SK-N-SH (cell line): ENCODE measurements at regions not wholly inside any gene's neighbourhood (a gene's known extent, or its start where the extent isn't known, plus 50 kb on each side); places are given as distances from the start of the nearest gene placed in this dataset.

ENCODE experiments used
- CTCF ChIA-PET: fragments of 300-600, 350-600 bp; formaldehyde crosslinking; extraction: SDS; loops from one replicate; lab custom pipeline; 2021; lab: Yijun Ruan, JAX
- POLR2A ChIA-PET: fragments of 350-600 bp; sonication (Branson Sonifier 250); formaldehyde crosslinking; extraction: SDS; loops from one replicate; lab custom pipeline; 2020; ENCODE audit warnings: antibody characterized with exemption, inconsistent platforms; lab: Yijun Ruan, JAX
- DNase-seq: peaks from one replicate; pipeline ENCODE4 v3.0.0; 2012
- H2AFZ ChIP-seq: fragments of 200-600 bp; sonication (generic); 2 replicates; pipeline ENCODE4 v1.8.1; 2016; ENCODE audit warnings: antibody characterized with exemption, mild to moderate bottlenecking, low read depth
- H3F3A ChIP-seq: fragments of 200-600 bp; sonication (generic); replicated peaks from 2 replicates; pipeline ENCODE3; 2016; ENCODE audit warnings: antibody characterized with exemption, mild to moderate bottlenecking; ENCODE audit not compliant: insufficient read depth
- H3K27ac ChIP-seq, 2 experiments: fragments of 200-500 bp in 1 of 2; fragments of 200-600 bp in 1 of 2; sonication (Bioruptor generic) in 1 of 2; sonication (generic), shearing (Covaris generic) in 1 of 2; 2 replicates each; pipeline versions ENCODE4 v1.5.1 to v1.6.1; 2014 to 2016; ENCODE audit warnings: low read depth in 2 of 2, inconsistent platforms in 1 of 2, low read length in 1 of 2, mild to moderate bottlenecking in 1 of 2, mixed read lengths in 1 of 2
- H3K27me3 ChIP-seq: fragments of 200-600 bp; sonication (generic), shearing (Covaris generic); 2 replicates; pipeline ENCODE4 v1.6.1; 2016; ENCODE audit warnings: mixed run types; ENCODE audit not compliant: insufficient read depth
- H3K36me3 ChIP-seq, 2 experiments: fragments of 200-500 bp in 1 of 2; fragments of 200-600 bp in 1 of 2; sonication (Bioruptor generic) in 1 of 2; sonication (generic) in 1 of 2; replicated peaks in 1 of 2; 2 replicates each; pipeline versions ENCODE3 to v1.5.1; 2014 to 2016; ENCODE audit warnings: low read length in 1 of 2, mild to moderate bottlenecking in 1 of 2; ENCODE audit not compliant: insufficient read depth in 2 of 2, control insufficient read depth in 1 of 2
- H3K4me1 ChIP-seq, 2 experiments: fragments of 200-500 bp in 1 of 2; fragments of 200-600 bp in 1 of 2; sonication (Bioruptor generic) in 1 of 2; sonication (generic), shearing (Covaris generic) in 1 of 2; 2 replicates each; pipeline versions ENCODE4 v1.5.1 to v1.6.1; 2014 to 2016; ENCODE audit warnings: low read depth in 1 of 2, low read length in 1 of 2, mixed run types in 1 of 2; ENCODE audit not compliant: insufficient read depth in 2 of 2, control insufficient read depth in 1 of 2
- H3K4me2 ChIP-seq: fragments of 200-600 bp; sonication (generic), shearing (Covaris generic); 2 replicates; pipeline ENCODE4 v1.6.1; 2017; ENCODE audit warnings: mixed run types
- H3K4me3 ChIP-seq, 2 experiments: fragments of 200-500 bp in 1 of 2; fragments of 200-600 bp in 1 of 2; sonication (Bioruptor generic) in 1 of 2; sonication (generic), shearing (Covaris generic) in 1 of 2; 2 replicates each; pipeline versions ENCODE4 v1.5.1 to v1.8.1; 2014 to 2016; ENCODE audit warnings: low read depth in 2 of 2, inconsistent platforms in 1 of 2, low read length in 1 of 2, mild to moderate bottlenecking in 1 of 2, mixed read lengths in 1 of 2, moderate library complexity in 1 of 2
- H3K79me2 ChIP-seq: fragments of 200-600 bp; sonication (generic); 2 replicates; pipeline ENCODE4 v1.8.1; 2017; ENCODE audit warnings: mild to moderate bottlenecking; ENCODE audit not compliant: insufficient read depth
- H3K9ac ChIP-seq: fragments of 200-600 bp; sonication (generic); 2 replicates; pipeline ENCODE4 v1.6.1; 2017; ENCODE audit warnings: mixed run types
- H3K9me2 ChIP-seq: fragments of 200-600 bp; sonication (generic); 2 replicates; pipeline ENCODE4 v1.6.1; 2017; ENCODE audit warnings: mixed run types
- H3K9me3 ChIP-seq: fragments of 200-600 bp; sonication (generic); 2 replicates; pipeline ENCODE4 v1.6.1; 2017; ENCODE audit warnings: mixed run types, mild to moderate bottlenecking, moderate library complexity
- H4K20me1 ChIP-seq: fragments of 200-600 bp; sonication (generic); 2 replicates; pipeline ENCODE4 v1.6.1; 2017; ENCODE audit warnings: mild to moderate bottlenecking, mixed run types; ENCODE audit not compliant: insufficient read depth
- CHD2 ChIP-seq: fragments of 150-350 bp; IDR thresholded peaks from 2 replicates; pipeline ENCODE4 v1.6.1; 2018; ENCODE audit warnings: low read length; ENCODE audit not compliant: partially characterized antibody
- EP300 ChIP-seq, 2 experiments: IDR thresholded peaks; 2 replicates each; pipeline versions ENCODE4 v1.4.0 to v1.6.1; 2012; ENCODE audit warnings: borderline replicate concordance in 1 of 2, low read depth in 1 of 2, low read length in 1 of 2
- EZH2phosphoT487 ChIP-seq: fragments of 200-600 bp; sonication (generic); IDR thresholded peaks from 2 replicates; pipeline ENCODE4 v1.6.1; 2017; ENCODE audit warnings: low read depth, mixed run types, mild to moderate bottlenecking, antibody characterized with exemption, moderate library complexity, borderline replicate concordance
- FOXM1 ChIP-seq: IDR thresholded peaks from 2 replicates; pipeline ENCODE4 v1.4.0; 2012; ENCODE audit warnings: low read depth, mild to moderate bottlenecking
- MEF2A ChIP-seq: IDR thresholded peaks from 2 replicates; pipeline ENCODE4 v1.4.0; 2012; ENCODE audit warnings: low read depth, borderline replicate concordance
- NFIC ChIP-seq: IDR thresholded peaks from 2 replicates; pipeline ENCODE4 v1.4.0; 2012; ENCODE audit warnings: borderline replicate concordance
- NRF1 ChIP-seq: IDR thresholded peaks from 2 replicates; pipeline ENCODE4 v1.6.1; 2012; ENCODE audit warnings: low read depth, mild to moderate bottlenecking, low read length
- RAD21 ChIP-seq: IDR thresholded peaks from 2 replicates; pipeline ENCODE4 v1.6.1; 2012; ENCODE audit warnings: mild to moderate bottlenecking, low read length
- RCOR1 ChIP-seq: fragments of 150-350 bp; IDR thresholded peaks from 2 replicates; pipeline ENCODE4 v1.6.1; 2017; ENCODE audit warnings: antibody characterized with exemption, low read length
- SMC3 ChIP-seq: IDR thresholded peaks from 2 replicates; pipeline ENCODE4 v1.6.1; 2012; ENCODE audit warnings: low read depth, low read length, improper control_type of control experiment
- TAF1 ChIP-seq: IDR thresholded peaks from 2 replicates; pipeline ENCODE4 v1.6.1; 2012; ENCODE audit warnings: low read depth, mild to moderate bottlenecking, low read length, moderate library complexity, borderline replicate concordance
- YY1 ChIP-seq: IDR thresholded peaks from 2 replicates; pipeline ENCODE4 v1.4.0; 2012; ENCODE audit warnings: low read depth, mild to moderate bottlenecking
- ZBTB33 ChIP-seq: IDR thresholded peaks from 2 replicates; pipeline ENCODE4 v1.4.0; 2012; ENCODE audit warnings: low read depth, borderline replicate concordance
- WGBS: methylation state at CpG from one replicate; pipeline ENCODE4 v1.1.6; 2017; ENCODE audit warnings: low lambda C conversion rate; 5-methylcytosine and 5-hydroxymethylcytosine counted together
- TF ChIP-seq, protein P1 (sequence below): IDR thresholded peaks from 2 replicates; pipeline ENCODE4 v1.6.1; 2012; ENCODE audit warnings: mild to moderate bottlenecking, low read depth, low read length, moderate library complexity

- TF ChIP-seq ZBTB33 (no peak), FOXM1 (no peak)
These were observed 416.0 kb upstream of the GALNTL6 start (continued) for GRCh38 chr4:171397175-171397574.

DNA sequence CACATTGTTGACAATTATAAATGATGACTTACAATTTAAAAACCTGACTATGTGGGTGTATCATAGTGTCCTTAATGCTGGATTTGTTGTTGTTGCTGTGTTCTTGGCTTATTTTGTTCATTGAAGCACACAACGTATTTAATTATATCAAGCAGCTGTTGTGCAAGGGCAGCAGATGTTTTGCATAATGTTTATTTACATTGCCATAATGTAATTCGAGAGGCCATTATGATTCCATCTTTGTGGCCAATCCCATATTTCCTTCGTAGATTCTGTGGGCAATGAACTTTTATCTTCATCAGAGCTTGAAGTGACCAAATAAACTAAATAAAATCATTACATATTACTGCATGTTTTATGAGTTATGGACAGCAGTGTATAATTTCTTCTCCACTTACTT lies 422.6 kb upstream of the GALNTL6 start:
- Histone ChIP-seq H3K79me2 (no peaks in the 10 kb centered on the region), H3K27me3 (no peaks in the 10 kb centered on the region), H3K9me3 (no peaks in the 10 kb centered on the region), H3K36me3 (no peaks in the 10 kb centered on the region), H3K4me3 (no peak overlapping the region), H3F3A (no peaks in the 10 kb centered on the region), H4K20me1 (no peaks in the 10 kb centered on the region), H3K9ac (no peak overlapping the region), H2AFZ (no peak overlapping the region), H3K4me1 (no peaks in the 10 kb centered on the region), H3K27ac (no peak overlapping the region), H3K4me2 (no peak overlapping the region), H3K9me2 (no peaks in the 10 kb centered on the region)
- 2% methylated on average over 3 of the region's 3 CpGs for whole genome bisulfite sequencing
- TF ChIP-seq TAF1 (no peak), RAD21 (no peak), NFIC (no peak), SMC3 (no peak), EP300 (IDR thresholded peaks at IDR 0.05; ENCODE audit: borderline replicate concordance in 1 of 2, low read depth in 1 of 2, low read length in 1 of 2) (no peak)
- TF ChIP-seq, protein P1, sequence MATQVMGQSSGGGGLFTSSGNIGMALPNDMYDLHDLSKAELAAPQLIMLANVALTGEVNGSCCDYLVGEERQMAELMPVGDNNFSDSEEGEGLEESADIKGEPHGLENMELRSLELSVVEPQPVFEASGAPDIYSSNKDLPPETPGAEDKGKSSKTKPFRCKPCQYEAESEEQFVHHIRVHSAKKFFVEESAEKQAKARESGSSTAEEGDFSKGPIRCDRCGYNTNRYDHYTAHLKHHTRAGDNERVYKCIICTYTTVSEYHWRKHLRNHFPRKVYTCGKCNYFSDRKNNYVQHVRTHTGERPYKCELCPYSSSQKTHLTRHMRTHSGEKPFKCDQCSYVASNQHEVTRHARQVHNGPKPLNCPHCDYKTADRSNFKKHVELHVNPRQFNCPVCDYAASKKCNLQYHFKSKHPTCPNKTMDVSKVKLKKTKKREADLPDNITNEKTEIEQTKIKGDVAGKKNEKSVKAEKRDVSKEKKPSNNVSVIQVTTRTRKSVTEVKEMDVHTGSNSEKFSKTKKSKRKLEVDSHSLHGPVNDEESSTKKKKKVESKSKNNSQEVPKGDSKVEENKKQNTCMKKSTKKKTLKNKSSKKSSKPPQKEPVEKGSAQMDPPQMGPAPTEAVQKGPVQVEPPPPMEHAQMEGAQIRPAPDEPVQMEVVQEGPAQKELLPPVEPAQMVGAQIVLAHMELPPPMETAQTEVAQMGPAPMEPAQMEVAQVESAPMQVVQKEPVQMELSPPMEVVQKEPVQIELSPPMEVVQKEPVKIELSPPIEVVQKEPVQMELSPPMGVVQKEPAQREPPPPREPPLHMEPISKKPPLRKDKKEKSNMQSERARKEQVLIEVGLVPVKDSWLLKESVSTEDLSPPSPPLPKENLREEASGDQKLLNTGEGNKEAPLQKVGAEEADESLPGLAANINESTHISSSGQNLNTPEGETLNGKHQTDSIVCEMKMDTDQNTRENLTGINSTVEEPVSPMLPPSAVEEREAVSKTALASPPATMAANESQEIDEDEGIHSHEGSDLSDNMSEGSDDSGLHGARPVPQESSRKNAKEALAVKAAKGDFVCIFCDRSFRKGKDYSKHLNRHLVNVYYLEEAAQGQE: no peak
- DNase-seq: no peak
- ChIA-PET POLR2A (no interaction called here), CTCF (no interaction called here)

- Histone ChIP-seq H4K20me1 (no peaks in the 10 kb centered on the region), H3K9me2 (no peaks in the 10 kb centered on the region), H3K9ac (no peak overlapping the region), H3K4me2 (no peak overlapping the region), H3K27me3 (no peaks in the 10 kb centered on the region), H3K4me3 (no peak overlapping the region), H3K9me3 (no peaks in the 10 kb centered on the region), H3K79me2 (no peaks in the 10 kb centered on the region), H3K27ac (no peak overlapping the region), H3K4me1 (no peaks in the 10 kb centered on the region), H2AFZ (no peak overlapping the region), H3F3A (no peaks in the 10 kb centered on the region), H3K36me3 (no peaks in the 10 kb centered on the region)
- ChIA-PET POLR2A (no interaction called here), CTCF (no interaction called here)
- TF ChIP-seq NRF1 (no peak), EZH2phosphoT487 (no peak), CHD2 (no peak), MEF2A (no peak), RCOR1 (no peak), YY1 (no peak)
- TF ChIP-seq, protein P1: no peak
- no peak for DNase-seq
These were observed 434.9 kb upstream of the GALNTL6 start for GRCh38 chr4:171378323-171378722.
